LHCN-M2 (cell line): ENCODE measurements at regions not wholly inside any gene's neighbourhood (a gene's known extent, or its start where the extent isn't known, plus 50 kb on each side); places are given as distances from the start of the nearest gene placed in this dataset.
"Not testable (repeated sequence)": the region's sequence is repeated elsewhere in the genome, so short reads cannot be mapped to it uniquely, and the experiment has no call there.

Experiments used
- DNase-seq: peaks from one replicate; pipeline ENCODE4 v3.0.0-alpha.2; 2012; ENCODE audit warnings: low read depth

DNA sequence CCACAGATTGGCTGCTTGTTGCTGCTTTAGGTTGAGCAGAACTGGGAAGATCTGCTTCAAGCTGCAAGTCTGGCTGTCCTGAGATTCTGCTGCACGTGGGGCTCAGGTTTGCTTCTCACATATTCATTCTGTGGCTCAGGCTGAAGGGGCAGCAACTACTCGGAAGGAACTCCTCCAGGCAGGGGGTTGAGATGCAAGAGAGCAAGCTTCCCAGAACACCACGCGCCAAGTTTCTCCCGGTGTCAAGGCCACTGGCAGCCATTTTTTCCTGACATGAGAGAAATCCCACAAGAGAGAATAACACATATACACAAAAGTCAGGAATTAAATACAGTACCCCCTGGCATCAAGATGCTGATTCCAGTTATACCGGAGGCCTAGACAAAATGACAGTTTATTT lies 887.6 kb upstream of the SLC10A2 start:
- no peak for DNase-seq

DNA sequence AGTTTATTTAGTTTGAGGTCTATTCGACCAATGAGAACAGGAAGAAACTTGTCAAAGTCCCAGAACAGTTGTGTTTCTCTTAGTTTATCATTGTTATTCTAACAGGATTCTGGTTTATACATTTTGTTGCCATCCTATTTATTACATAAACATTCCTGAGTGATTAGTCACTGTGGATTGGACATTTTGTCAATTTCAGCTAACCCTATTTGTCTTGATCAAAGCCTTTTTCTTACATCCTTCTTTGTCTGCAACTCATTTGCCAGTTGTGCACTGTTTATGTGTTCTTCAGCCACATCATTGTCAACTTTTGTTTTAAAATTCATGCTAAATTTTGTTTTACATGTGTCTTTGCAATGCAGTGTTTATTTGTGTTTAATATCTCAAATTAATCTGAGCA lies 886.0 kb upstream of the SLC10A2 start:
- peak; percentile 46 for DNase-seq

DNA sequence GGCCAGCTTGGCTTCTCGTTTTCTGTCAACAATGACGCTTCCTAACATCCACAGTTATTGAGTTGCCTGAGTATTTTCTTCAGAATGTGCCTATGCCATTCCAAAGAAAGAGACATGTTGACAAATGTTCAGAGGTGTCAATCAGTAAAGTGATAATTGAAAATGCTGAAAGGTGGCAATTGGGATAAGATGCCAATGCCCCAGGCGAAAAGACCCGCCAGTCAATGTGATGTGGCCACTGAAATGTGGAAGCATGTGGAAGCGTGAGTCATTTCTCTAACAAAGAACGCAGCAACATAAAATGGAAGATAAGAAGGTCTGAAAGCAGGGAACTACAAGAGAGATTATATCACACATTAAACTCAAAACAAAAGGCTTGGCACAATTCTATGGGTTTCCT lies 882.2 kb upstream of the SLC10A2 start:
- DNase-seq, result no peak

- DNase-seq, result no peak
Observed at GRCh38 chr13:103945836-103946235, 879.6 kb upstream of the SLC10A2 start.

DNA sequence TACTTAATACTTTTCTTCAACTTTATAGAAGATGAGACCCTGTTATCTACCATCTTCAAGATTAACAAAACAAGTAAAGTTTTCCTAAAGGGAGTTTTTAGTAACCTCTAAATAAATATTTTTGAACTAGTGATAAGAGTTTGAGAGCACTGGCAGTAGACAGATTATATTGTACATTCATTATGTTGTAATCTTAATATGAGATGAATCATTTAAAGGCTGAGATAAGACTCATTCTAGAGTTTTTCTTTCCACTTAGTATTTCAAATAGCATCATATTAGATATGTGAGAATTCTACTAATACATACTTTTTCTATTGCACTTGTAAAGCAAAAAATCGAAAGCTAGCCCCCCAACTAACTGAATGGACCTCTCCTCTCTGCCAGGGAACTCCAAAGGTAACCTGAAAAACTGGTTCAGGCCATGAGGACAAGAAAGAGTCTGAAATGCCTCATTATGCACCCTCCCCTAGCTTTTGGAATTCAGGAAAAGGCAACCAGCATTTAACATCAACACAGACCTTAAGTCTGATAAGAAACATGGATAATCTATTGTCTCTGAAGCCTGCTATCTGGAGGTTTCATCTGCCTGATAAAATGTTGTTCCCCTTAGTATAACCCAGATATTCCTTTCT lies 875.4 kb upstream of the SLC10A2 start:
- no peak for DNase-seq

GRCh38 chr13:103935117-103935516 lies 868.9 kb upstream of the SLC10A2 start:
- peak; percentile 20 for DNase-seq

- DNase-seq, result no peak
Observed at GRCh38 chr13:103931885-103932284, 865.7 kb upstream of the SLC10A2 start.

DNA sequence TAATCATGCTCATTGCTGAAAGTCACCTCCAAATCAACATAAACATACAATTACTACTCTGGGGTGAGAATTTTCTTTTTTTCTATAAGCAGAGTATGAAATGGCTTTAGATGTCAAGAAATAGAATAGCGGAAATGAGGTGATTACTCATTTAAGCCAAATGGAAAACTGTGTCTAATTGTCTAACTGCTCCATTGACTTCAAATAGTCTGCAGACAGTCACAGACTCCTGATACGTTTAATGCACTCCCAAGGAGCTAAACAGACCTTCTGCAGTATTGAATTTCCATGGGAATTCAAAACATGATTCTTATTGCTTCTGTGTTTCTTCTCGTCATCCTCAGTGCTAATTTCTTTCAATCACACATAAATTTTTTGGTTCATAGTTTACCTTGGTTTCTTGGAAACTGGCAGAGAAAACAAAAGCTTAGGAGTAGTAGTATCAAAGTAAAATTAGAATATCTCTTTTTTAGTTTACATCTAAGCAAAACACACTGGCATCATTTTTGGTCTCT lies 865.2 kb upstream of the SLC10A2 start:
- DNase-seq, result no peak

GRCh38 chr13:103926118-103926517 lies 859.9 kb upstream of the SLC10A2 start:
- DNase-seq, result no peak

GRCh38 chr13:103908911-103909310 lies 842.7 kb upstream of the SLC10A2 start:
- DNase-seq, result no peak

DNA sequence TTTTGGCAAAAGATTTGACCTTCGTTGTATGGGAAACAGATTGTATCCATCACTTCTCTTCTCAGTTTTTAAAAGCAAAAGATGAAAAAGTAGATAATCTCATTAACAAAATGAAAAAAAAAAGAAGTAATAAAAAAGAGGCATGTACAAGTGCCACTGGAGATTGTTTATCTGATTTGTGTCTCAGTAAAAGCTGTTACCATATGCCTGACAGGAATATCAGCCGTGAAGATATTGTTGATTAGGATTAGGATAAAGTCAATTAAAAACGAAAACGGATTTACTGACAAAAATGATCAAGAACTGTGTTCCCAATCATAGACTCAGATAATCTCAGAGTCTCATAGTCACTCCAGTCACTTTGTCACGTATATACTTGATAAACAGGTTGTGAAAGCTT lies 842.1 kb upstream of the SLC10A2 start:
- no peak for DNase-seq

DNA sequence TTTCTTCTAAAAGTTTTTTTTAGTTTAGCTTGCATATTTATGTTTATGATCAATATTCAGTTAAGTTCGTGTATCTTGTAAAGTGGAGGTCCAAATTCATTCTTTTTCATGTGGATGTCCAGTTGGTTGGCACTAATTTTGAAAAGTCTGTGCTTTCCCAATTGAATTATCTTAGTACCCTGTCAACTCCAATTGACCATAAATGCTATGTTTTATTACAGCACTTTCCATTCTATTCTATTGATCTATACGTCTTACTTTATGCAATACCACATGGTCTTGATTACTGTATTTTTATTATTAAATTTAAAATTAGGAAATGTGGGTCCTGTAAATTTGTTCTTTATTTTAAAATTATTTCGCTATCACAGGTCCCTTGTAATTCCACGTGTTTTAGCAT lies 837.6 kb upstream of the SLC10A2 start:
- DNase-seq, result no peak

GRCh38 chr13:103898481-103898880 lies 832.3 kb upstream of the SLC10A2 start:
- no peak for DNase-seq

GRCh38 chr13:103895835-103896531 lies 829.8 kb upstream of the SLC10A2 start:
- no peak for DNase-seq

DNA sequence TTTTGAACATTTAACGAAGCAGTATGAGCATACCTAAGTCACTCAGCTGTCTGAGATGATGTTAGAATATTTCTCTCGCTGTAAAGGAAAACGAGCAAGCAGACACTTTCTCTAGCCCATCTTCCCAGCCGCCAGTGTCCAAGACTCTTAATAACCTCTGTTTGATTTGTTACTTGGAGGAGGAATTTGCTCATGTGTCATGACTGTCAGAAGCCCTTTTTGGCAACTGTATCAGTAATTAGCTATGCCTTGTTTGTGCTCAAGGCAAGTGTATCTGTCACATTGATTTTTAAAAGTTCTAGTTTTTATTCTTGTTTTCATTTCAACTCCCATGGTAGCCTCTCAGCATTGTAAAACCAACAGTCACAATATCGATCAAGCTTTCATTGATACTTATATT lies 828.4 kb upstream of the SLC10A2 start:
- no peak for DNase-seq

GRCh38 chr13:103884101-103884723 lies 818.0 kb upstream of the SLC10A2 start:
- DNase-seq, result no peak

DNA sequence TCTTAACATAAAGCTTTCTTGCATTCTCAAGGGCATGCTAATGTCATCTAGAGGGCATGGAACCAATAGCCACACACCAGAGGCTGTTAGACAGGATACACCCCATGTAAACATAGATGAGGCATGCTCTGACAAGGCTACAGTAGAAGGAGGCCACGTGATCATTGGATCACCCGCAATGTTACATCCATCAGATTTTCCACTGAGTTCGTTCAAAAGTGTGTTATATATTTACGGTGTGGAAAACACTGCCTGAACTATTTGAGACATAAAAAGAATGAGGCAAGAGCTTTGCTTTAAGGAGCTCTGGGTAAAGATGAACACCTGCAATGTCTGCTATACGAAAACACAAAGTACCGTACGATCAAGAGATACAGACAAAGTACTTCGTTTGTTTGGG lies 817.5 kb upstream of the SLC10A2 start:
- peak; percentile 13 for DNase-seq

DNA sequence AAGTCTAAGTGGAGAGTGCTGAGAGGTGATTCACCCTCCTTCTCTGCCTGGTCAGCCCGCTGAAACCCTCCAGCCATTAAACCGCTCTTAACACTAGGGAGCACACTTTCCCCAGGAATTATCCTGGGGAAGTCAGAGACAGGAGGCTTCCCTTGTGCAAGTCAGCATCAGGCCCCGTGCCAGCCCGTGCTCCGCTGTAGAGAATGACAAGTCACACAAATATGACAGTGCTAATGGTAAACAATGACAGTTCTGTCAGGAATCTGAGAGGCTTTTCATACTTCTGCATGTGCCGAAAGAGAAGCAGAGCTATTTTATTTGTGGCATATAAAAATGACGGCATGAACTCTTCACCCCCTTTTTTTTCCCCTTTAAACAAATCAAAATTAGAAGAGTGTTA lies 816.9 kb upstream of the SLC10A2 start:
- peak; percentile 96 for DNase-seq

DNA sequence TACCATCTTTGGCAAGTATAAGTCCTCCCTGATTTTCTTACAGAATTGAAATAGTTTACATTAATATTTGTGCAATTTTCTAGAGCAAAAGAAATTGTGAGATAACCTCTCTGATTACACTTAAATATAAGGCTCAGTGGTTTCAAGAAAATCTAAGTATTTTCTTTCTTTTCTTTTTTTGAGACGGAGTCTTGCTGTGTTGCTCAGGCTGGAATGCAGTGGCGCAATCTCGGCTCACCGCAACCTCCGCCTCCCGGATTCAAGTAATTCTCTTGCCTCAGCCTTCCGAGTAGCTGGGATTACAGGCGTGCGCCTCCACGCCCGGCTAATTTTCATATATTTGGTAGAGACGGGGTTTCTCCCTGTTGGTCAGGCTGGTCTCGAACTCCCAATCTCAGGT lies 813.9 kb upstream of the SLC10A2 start:
- DNase-seq, result not testable (repeated sequence)

GRCh38 chr13:103878891-103879605 lies 812.8 kb upstream of the SLC10A2 start:
- no peak for DNase-seq

- DNase-seq, result no peak
Observed at GRCh38 chr13:103876571-103876970, 810.4 kb upstream of the SLC10A2 start.

DNA sequence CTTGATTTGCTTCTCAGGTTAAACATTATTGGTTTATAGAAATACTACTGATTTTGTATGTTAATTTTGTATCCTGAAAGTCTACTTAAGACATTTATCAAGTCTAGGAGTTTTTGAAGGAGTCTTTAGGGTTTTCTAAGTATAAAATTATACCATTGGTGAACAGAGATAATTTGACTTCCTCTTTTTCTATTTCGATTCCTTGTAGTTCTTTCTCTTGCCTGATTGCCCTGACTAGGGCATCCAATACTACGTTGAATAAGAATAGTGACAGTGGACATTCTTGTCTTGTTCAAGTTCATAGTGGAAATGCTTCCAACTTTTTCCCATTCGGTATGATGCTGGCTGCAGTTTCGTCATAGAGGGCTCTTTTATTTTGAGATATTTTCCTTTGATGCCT lies 807.5 kb upstream of the SLC10A2 start:
- no peak for DNase-seq
